ENCODE measurements at regions not wholly inside any gene's neighbourhood (a gene's known extent, or its start where the extent isn't known, plus 50 kb on each side); places are given as distances from the start of the nearest gene placed in this dataset.

- no peak for TF ChIP-seq CREM (CRISPR knock-in tag; IDR thresholded peaks at IDR 0.05)
- TF ChIP-seq CTCF (IDR thresholded peaks at IDR 0.05) = no peak
- no peak for TF ChIP-seq JUN (CRISPR knock-in tag; IDR thresholded peaks at IDR 0.05)
- TF ChIP-seq PRDM15 (CRISPR knock-in tag; IDR thresholded peaks at IDR 0.05) = no peak
- no peak for TF ChIP-seq TEAD4 (CRISPR knock-in tag; IDR thresholded peaks at IDR 0.05)
- no peak for TF ChIP-seq ZNF232 (CRISPR knock-in tag; IDR thresholded peaks at IDR 0.05)
- no peak for TF ChIP-seq CBFB (CRISPR knock-in tag; IDR thresholded peaks at IDR 0.05; ENCODE audit: low read depth)
- TF ChIP-seq ATF6 (CRISPR knock-in tag; IDR thresholded peaks at IDR 0.05) = no peak
- TF ChIP-seq FOXK1 (CRISPR knock-in tag; IDR thresholded peaks at IDR 0.05) = no peak
- no peak for TF ChIP-seq MLX (CRISPR knock-in tag; IDR thresholded peaks at IDR 0.05)
These were observed 751.5 kb downstream of the MAT2B start for GRCh38 chr5:164256954-164257353.
